Spleen (tissue), 11 donors: ENCODE measurements at regions not wholly inside any gene's neighbourhood (a gene's known extent, or its start where the extent isn't known, plus 50 kb on each side); places are given as distances from the start of the nearest gene placed in this dataset.

Source experiments
- DNase-seq: peaks from one replicate; pipeline ENCODE4 v3.0.0-alpha.2; 2020
- H3K27ac ChIP-seq, 8 donors: fragments of 200-600 bp; sonication (generic) in 7 of 8; 1 replicate in 4 of 8; 2 replicates in 4 of 8; pipeline versions ENCODE4 v1.5.0 to v1.8.0; 2016 to 2021; ENCODE audit warnings: inconsistent platforms in 4 of 8, mild to moderate bottlenecking in 4 of 8, moderate library complexity in 1 of 8
- H3K27me3 ChIP-seq, 7 donors: fragments of 200-600 bp; sonication (generic) in 6 of 7; replicated peaks in 1 of 7; 1 replicate in 4 of 7; 2 replicates in 3 of 7; pipeline versions ENCODE4 v1.5.0 to v1.8.0; 2016 to 2021; ENCODE audit warnings: inconsistent platforms in 3 of 7, mild to moderate bottlenecking in 1 of 7
- H3K36me3 ChIP-seq, 6 donors: fragments of 200-600 bp; sonication (generic) in 5 of 6; 1 replicate in 4 of 6; 2 replicates in 2 of 6; pipeline versions ENCODE4 v1.5.0 to v1.8.0; 2016 to 2021; ENCODE audit warnings: inconsistent platforms in 2 of 6
- H3K4me1 ChIP-seq, 6 donors: fragments of 200-600 bp; sonication (generic) in 5 of 6; 1 replicate in 3 of 6; 2 replicates in 3 of 6; pipeline versions ENCODE4 v1.5.0 to v1.8.0; 2016 to 2021; ENCODE audit warnings: inconsistent platforms in 3 of 6
- H3K4me3 ChIP-seq, 8 donors: fragments of 200-600 bp; sonication (generic) in 7 of 8; 1 replicate in 4 of 8; 2 replicates in 4 of 8; pipeline versions ENCODE4 v1.5.0 to v1.8.0; 2016 to 2021; ENCODE audit warnings: inconsistent platforms in 4 of 8, mild to moderate bottlenecking in 4 of 8, moderate library complexity in 2 of 8
- H3K9me3 ChIP-seq, 8 donors: fragments of 200-600 bp; sonication (generic) in 7 of 8; 1 replicate in 4 of 8; 2 replicates in 4 of 8; pipeline versions ENCODE4 v1.5.0 to v1.8.0; 2016 to 2021; ENCODE audit warnings: inconsistent platforms in 4 of 8
- POLR2A ChIP-seq, 3 donors: fragments of 450-650 bp; IDR thresholded peaks; one replicate each; pipeline ENCODE4 v1.5.1; 2017; ENCODE audit warnings: antibody characterized with exemption in 3 of 3, mild to moderate bottlenecking in 1 of 3
- POLR2AphosphoS5 ChIP-seq, 3 donors: sonication (generic); formaldehyde crosslinking; IDR thresholded peaks; one replicate each; pipeline ENCODE4 v1.5.1; 2017; ENCODE audit warnings: antibody characterized with exemption in 3 of 3
- WGBS, 5 donors: extraction: QIAGEN DNeasy Blood & Tissue Kit in 3 of 5; methylation state at CpG; one replicate each; pipeline versions ENCODE4 v1.1.5 to v1.1.7; 2013 to 2018; 5-methylcytosine and 5-hydroxymethylcytosine counted together
- intact Hi-C: fragments of 100-400 bp; cut with DNase I; formaldehyde crosslinking; loops from one replicate; pipeline ENCODE4 v1.15.0; 2023; ENCODE audit warnings: low total_unique reads
- small RNA-seq, 4 donors: library from RNA; depleted of rRNA; stranded (forward); fragments of <200 nt; gene quantifications; one replicate each; pipeline ENCODE3, GENCODE V24; 2016
- TF ChIP-seq, protein P1 (sequence below), 11 experiments: fragments of 200-600 bp in 7 of 11; fragments of 450-650 bp in 4 of 11; sonication (generic) in 4 of 11; IDR thresholded peaks in 8 of 11; conservative IDR thresholded peaks in 3 of 11; 1 replicate in 7 of 11; 2 replicates in 4 of 11; pipeline versions ENCODE4 v1.4.0 to v1.8.0; 2016 to 2021; ENCODE audit warnings: antibody characterized with exemption in 11 of 11, inconsistent platforms in 4 of 11, mild to moderate bottlenecking in 1 of 11
- donor health status: healthy with polysubstance abuse.
- donor health status: DM: no; HTN: no; CAD: no; lungs with moderate emphysema.
- donor health status: DM: no; HTN: no; CAD: no.
- donor health status: Bipolar disorder and iron deficiency.
- donor health status: healthy.
- donor health status: DM: no; HTN: no; CAD: no.
- donor health status: DM: yes; HTN: yes; CAD: no.

DNA sequence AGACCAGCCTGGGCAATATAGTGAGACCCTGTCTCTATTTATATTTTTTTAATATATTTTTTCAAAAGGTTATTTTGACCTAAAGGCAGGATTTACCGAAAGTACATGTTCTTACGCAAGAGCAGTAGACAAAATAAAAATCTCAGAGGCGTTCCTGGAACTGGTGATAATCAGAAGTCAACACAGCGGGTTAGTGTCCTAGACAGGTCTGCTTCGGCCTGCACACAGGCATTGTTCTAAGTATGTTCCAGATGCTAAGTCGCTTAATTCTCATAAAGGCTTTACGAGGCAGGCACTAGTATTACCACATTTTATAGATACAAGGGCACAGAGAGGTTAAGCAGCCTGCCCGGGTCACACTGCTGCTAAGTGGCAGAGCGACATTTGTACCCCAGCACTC is 56.9 kb upstream of the SLC25A33 start:
- intact Hi-C loops = no loop called here
- H3K27me3 ChIP-seq = peaks cover 0 to 21% (median 0%) of the 10 kb centered on the region in 7 donors
- no peak overlapping the region for H3K27ac ChIP-seq
- no peak for DNase-seq
- no peak overlapping the region for H3K4me3 ChIP-seq
- no peaks in the 10 kb centered on the region for H3K4me1 ChIP-seq
- 87 to 94% (median 90%) methylated on average over 8 to 9 of the region's 9 CpGs for WGBS, 5 donors
- H3K36me3 ChIP-seq = no peaks in the 10 kb centered on the region
- TF ChIP-seq, protein P1, sequence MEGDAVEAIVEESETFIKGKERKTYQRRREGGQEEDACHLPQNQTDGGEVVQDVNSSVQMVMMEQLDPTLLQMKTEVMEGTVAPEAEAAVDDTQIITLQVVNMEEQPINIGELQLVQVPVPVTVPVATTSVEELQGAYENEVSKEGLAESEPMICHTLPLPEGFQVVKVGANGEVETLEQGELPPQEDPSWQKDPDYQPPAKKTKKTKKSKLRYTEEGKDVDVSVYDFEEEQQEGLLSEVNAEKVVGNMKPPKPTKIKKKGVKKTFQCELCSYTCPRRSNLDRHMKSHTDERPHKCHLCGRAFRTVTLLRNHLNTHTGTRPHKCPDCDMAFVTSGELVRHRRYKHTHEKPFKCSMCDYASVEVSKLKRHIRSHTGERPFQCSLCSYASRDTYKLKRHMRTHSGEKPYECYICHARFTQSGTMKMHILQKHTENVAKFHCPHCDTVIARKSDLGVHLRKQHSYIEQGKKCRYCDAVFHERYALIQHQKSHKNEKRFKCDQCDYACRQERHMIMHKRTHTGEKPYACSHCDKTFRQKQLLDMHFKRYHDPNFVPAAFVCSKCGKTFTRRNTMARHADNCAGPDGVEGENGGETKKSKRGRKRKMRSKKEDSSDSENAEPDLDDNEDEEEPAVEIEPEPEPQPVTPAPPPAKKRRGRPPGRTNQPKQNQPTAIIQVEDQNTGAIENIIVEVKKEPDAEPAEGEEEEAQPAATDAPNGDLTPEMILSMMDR (IDR thresholded peaks at IDR 0.05 in 8 of 11, conservative IDR thresholded peaks at IDR 0.05 in 3 of 11) = no peak
- TF ChIP-seq POLR2AphosphoS5 (IDR thresholded peaks at IDR 0.05) (no peak), POLR2A (IDR thresholded peaks at IDR 0.05) (no peak)
- no peaks in the 10 kb centered on the region for H3K9me3 ChIP-seq

DNA sequence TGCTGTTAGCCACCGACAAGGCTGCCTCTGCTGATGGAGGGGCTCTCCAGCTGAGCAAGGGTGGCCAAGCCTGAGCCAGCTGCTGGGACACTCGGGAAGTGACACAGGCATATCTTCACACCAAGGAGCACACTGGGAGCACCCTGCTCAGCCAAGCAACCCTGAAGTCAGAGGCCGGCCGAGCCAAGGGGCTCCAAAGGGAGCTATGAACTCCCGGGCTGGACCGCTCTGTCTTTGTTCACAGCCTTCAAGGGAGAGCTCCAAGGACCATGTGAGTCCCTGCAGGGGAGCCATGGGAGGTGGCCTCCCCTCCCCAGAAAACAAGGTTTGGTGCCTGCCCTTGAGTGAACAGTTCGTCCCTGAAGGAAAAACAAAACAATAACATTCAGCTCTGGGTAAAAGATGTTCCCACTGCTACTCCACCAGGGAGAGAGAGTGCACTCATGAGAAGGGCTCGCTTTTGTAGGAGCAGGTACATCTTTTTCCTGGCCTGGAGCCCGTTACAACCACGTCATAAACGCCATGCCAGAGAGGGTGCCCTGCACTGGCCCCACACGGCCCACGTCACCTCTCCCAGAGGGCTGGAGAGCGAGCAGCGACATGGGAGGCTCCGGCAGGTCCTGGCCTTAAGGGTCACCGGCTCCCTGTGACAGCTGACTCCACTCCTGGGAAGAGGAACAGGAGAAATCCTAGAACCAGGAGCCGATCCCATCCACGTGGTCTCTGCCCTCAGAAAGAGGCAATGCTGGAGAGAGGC is 56.3 kb upstream of the SLC25A33 start:
- 80 to 88% (median 83%) methylated on average over 11 to 19 of the region's 19 CpGs for WGBS, 5 donors
- intact Hi-C loops = no loop called here
- Histone ChIP-seq H3K4me3 (no peak overlapping the region), H3K9me3 (no peaks in the 10 kb centered on the region), H3K27ac (no peak overlapping the region), H3K27me3 (peaks cover 0 to 21% (median 0%) of the 10 kb centered on the region in 7 donors), H3K4me1 (no peaks in the 10 kb centered on the region), H3K36me3 (no peaks in the 10 kb centered on the region)
- TF ChIP-seq POLR2A (IDR thresholded peaks at IDR 0.05) = no peak
- TF ChIP-seq POLR2AphosphoS5 (IDR thresholded peaks at IDR 0.05) = no peak
- TF ChIP-seq, protein P1 (IDR thresholded peaks at IDR 0.05 in 8 of 11, conservative IDR thresholded peaks at IDR 0.05 in 3 of 11) = no peak
- no peak for DNase-seq

DNA sequence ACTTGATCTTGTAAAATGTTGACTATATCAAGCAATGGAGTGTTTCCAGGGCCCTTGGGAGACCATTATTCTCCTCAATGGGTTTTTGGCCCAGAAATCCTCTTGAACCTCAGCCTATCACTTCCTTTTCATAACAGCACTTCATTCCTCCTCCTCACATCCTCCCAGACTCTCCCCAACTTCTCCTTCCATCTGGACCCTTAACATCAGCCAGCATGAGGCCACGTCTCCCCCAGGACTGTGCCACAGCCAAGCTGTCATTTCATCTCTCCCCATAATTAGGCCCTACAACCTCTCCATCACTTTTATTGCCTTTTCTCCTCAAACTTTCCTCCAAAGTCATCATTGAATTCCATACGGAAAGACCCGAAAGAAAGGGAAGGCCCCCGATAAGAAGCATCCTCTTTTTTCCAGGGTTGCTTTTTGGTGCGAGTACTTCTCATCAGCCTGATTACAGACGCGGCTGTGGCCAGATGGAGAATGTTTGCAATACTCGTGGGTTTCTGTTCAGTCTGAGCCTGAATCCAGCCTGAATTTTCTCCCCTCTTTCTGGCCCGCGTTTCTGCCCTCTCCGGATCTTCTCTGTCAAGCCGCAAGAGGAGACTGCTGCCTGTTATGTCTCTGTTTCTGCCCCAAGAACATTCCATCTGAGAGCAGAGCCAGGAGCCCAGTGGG is 52.7 kb upstream of the SLC25A33 start:
- no peak overlapping the region for H3K4me3 ChIP-seq
- WGBS, 5 donors = 72 to 84% (median 77%) methylated on average over 12 of the region's 12 CpGs

More for the DNA sequence above, 52.7 kb upstream of the SLC25A33 start:
- H3K9me3 ChIP-seq = no peaks in the 10 kb centered on the region
- TF ChIP-seq, protein P1 (IDR thresholded peaks at IDR 0.05 in 8 of 11, conservative IDR thresholded peaks at IDR 0.05 in 3 of 11) = no peak
- TF ChIP-seq POLR2A (IDR thresholded peaks at IDR 0.05) (no peak), POLR2AphosphoS5 (IDR thresholded peaks at IDR 0.05) (no peak)
- no peak overlapping the region for H3K27ac ChIP-seq
- H3K27me3 ChIP-seq = peaks cover 0 to 19% (median 0%) of the 10 kb centered on the region in 7 donors
- H3K36me3 ChIP-seq = no peaks in the 10 kb centered on the region
- no peak for DNase-seq
- H3K4me1 ChIP-seq = peaks cover 0 to 5% (median 0%) of the 10 kb centered on the region in 6 donors
- intact Hi-C loops = no loop called here

Small RNA genes in the stretch of these regions (small RNA-seq; reads per million reads assigned to genes)
- 0 reads per million in 4 donors for gene RNA5SP40
